ENCODE measurements at regions not wholly inside any gene's neighbourhood (a gene's known extent, or its start where the extent isn't known, plus 50 kb on each side); places are given as distances from the start of the nearest gene placed in this dataset.

GRCh38 chr9:86705490-86705889 lies 241.8 kb downstream of the GAS1 start:
- TF ChIP-seq POLR2AphosphoS5 (IDR thresholded peaks at IDR 0.05; ENCODE audit: low read depth, low read length): no peak
- TF ChIP-seq TAF1 (IDR thresholded peaks at IDR 0.05; ENCODE audit: borderline replicate concordance, low read depth, low read length): no peak

All from GM12892 (cell line).